H1 (cell line): ENCODE measurements at regions not wholly inside any gene's neighbourhood (a gene's known extent, or its start where the extent isn't known, plus 50 kb on each side); places are given as distances from the start of the nearest gene placed in this dataset.

Experiments used
- CBX8 ChIP-seq: fragments of 300-800, 300-1000 bp; sonication (generic); IDR thresholded peaks from 2 replicates; pipeline ENCODE4 v1.7.1; 2016; ENCODE audit warnings: low read depth, low read length, borderline replicate concordance
- EP300 ChIP-seq, 2 experiments: IDR thresholded peaks; 1 replicate in 1 of 2; 2 replicates in 1 of 2; pipeline ENCODE4 v1.6.1; 2011 to 2012; ENCODE audit warnings: low read depth in 2 of 2, low read length in 2 of 2, mild to moderate bottlenecking in 2 of 2, borderline replicate concordance in 1 of 2, inconsistent platforms in 1 of 2, moderate library complexity in 1 of 2
- EZH2 ChIP-seq: fragments of 200-600 bp; sonication (generic); IDR thresholded peaks from 2 replicates; pipeline ENCODE4 v1.7.1; 2012; ENCODE audit warnings: low read depth, mild to moderate bottlenecking, moderate library complexity, low read length, inconsistent platforms; ENCODE audit not compliant: severe bottlenecking
- MAFK ChIP-seq: IDR thresholded peaks from 2 replicates; pipeline ENCODE4 v1.6.1; 2012; ENCODE audit warnings: low read depth, mild to moderate bottlenecking, improper control_type of control experiment, low read length
- NANOG ChIP-seq: IDR thresholded peaks from 2 replicates; pipeline ENCODE4 v1.6.1; 2011; ENCODE audit warnings: low read length, low read depth, mild to moderate bottlenecking, inconsistent platforms; ENCODE audit not compliant: insufficient read depth, poor library complexity, severe bottlenecking
- POLR2A ChIP-seq, 2 experiments: IDR thresholded peaks; 1 replicate in 1 of 2; 2 replicates in 1 of 2; pipeline ENCODE4 v1.6.1; 2011; ENCODE audit warnings: low read depth in 2 of 2, low read length in 2 of 2, mild to moderate bottlenecking in 2 of 2; ENCODE audit errors: control extremely low read depth in 1 of 2
- RAD21 ChIP-seq, 2 experiments: IDR thresholded peaks in 1 of 2; conservative IDR thresholded peaks in 1 of 2; 2 replicates each; pipeline ENCODE4 v1.6.1; 2011; ENCODE audit warnings: low read depth in 2 of 2, low read length in 2 of 2, improper control_type of control experiment in 1 of 2, inconsistent platforms in 1 of 2, mild to moderate bottlenecking in 1 of 2, moderate library complexity in 1 of 2
- RNF2 ChIP-seq: fragments of 200-900, 300-1000 bp; sonication (generic); IDR thresholded peaks from 2 replicates; pipeline ENCODE4 v1.7.1; 2016; ENCODE audit warnings: borderline replicate concordance, low read depth, mild to moderate bottlenecking, antibody characterized with exemption, low read length; ENCODE audit not compliant: poor library complexity, severe bottlenecking; ENCODE audit errors: missing control alignments
- SP1 ChIP-seq: IDR thresholded peaks from 2 replicates; pipeline ENCODE4 v1.6.1; 2011; ENCODE audit warnings: low read depth, low read length
- ZNF274 ChIP-seq: IDR thresholded peaks from 2 replicates; pipeline ENCODE4 v1.7.0; 2012; ENCODE audit warnings: low read length, borderline replicate concordance; ENCODE audit errors: extremely low read depth
- TF ChIP-seq, protein P1 (sequence below): IDR thresholded peaks from 2 replicates; pipeline ENCODE4 v1.6.1; 2011; ENCODE audit warnings: low read length, improper control_type of control experiment
- TF ChIP-seq, protein P2 (sequence below), 3 experiments: IDR thresholded peaks; 1 replicate in 2 of 3; 2 replicates in 1 of 3; pipeline versions ENCODE4 v1.5.1 to v1.6.1; 2011; ENCODE audit warnings: low read length in 3 of 3, mild to moderate bottlenecking in 3 of 3, inconsistent platforms in 2 of 3, low read depth in 1 of 3, moderate library complexity in 1 of 3; ENCODE audit not compliant: insufficient read depth in 1 of 3; ENCODE audit errors: control extremely low read depth in 1 of 3
- TF ChIP-seq, protein P3 (sequence below): IDR thresholded peaks from 2 replicates; pipeline ENCODE4 v1.6.1; 2012; ENCODE audit warnings: inconsistent platforms
- TF ChIP-seq, protein P4 (sequence below): IDR thresholded peaks from 2 replicates; pipeline ENCODE4 v1.6.1; 2011; ENCODE audit warnings: low read depth, mild to moderate bottlenecking, low read length; ENCODE audit not compliant: insufficient read depth

DNA sequence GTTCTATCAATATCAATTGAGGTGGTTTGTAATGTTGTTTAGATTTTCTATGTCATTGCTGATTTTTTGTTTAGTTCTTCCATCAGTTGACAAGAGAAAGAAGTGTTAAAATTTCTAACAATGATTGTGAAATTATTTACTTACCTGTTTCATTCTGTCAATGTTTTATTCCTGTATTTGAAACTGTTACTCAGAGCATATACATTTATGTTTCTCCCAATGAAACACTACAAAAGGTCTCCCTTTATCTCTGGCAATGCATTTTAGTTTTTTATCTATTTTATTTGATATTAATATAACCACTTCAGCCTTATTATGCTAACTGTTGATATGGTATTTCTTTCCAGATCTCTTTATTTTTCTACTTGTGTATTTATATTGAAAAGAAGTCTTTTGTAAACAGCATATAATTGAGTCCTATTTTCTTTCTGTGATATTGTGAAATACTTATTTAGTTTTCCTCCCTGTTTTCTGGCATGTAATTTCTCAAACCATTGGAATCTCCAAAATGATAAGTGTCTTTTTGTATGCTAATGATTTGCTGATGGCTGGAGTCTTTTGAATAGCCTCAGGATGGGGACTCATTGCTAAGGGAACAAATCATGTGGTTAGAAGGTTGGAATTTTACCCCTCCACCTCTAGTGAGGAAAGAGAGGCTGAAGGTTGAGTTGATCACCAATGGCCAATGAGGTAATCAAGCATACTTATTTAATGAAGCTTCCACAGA lies 122.0 kb downstream of the ADSS2 start:
- TF ChIP-seq, protein P1, sequence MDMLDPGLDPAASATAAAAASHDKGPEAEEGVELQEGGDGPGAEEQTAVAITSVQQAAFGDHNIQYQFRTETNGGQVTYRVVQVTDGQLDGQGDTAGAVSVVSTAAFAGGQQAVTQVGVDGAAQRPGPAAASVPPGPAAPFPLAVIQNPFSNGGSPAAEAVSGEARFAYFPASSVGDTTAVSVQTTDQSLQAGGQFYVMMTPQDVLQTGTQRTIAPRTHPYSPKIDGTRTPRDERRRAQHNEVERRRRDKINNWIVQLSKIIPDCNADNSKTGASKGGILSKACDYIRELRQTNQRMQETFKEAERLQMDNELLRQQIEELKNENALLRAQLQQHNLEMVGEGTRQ: no peak
- TF ChIP-seq, protein P2, sequence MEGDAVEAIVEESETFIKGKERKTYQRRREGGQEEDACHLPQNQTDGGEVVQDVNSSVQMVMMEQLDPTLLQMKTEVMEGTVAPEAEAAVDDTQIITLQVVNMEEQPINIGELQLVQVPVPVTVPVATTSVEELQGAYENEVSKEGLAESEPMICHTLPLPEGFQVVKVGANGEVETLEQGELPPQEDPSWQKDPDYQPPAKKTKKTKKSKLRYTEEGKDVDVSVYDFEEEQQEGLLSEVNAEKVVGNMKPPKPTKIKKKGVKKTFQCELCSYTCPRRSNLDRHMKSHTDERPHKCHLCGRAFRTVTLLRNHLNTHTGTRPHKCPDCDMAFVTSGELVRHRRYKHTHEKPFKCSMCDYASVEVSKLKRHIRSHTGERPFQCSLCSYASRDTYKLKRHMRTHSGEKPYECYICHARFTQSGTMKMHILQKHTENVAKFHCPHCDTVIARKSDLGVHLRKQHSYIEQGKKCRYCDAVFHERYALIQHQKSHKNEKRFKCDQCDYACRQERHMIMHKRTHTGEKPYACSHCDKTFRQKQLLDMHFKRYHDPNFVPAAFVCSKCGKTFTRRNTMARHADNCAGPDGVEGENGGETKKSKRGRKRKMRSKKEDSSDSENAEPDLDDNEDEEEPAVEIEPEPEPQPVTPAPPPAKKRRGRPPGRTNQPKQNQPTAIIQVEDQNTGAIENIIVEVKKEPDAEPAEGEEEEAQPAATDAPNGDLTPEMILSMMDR (IDR thresholded peaks at IDR 0.05; ENCODE audit: control extremely low read depth in 1 of 3, insufficient read depth in 1 of 3, low read depth in 1 of 3, low read length in 3 of 3): no peak
- TF ChIP-seq POLR2A (IDR thresholded peaks at IDR 0.05; ENCODE audit: control extremely low read depth in 1 of 2, low read depth in 2 of 2, low read length in 2 of 2): no peak
- TF ChIP-seq EZH2: no peak
- TF ChIP-seq CBX8: no peak
- TF ChIP-seq NANOG: no peak
- no peak for TF ChIP-seq MAFK
- TF ChIP-seq EP300 (IDR thresholded peaks at IDR 0.05; ENCODE audit: borderline replicate concordance in 1 of 2, low read depth in 2 of 2, low read length in 2 of 2): no peak
- TF ChIP-seq RNF2: no peak
- no peak for TF ChIP-seq RAD21 (IDR thresholded peaks at IDR 0.05 in 1 of 2, conservative IDR thresholded peaks at IDR 0.05 in 1 of 2; ENCODE audit: low read depth in 2 of 2, low read length in 2 of 2)
- TF ChIP-seq, protein P3, sequence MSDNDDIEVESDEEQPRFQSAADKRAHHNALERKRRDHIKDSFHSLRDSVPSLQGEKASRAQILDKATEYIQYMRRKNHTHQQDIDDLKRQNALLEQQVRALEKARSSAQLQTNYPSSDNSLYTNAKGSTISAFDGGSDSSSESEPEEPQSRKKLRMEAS: no peak
- TF ChIP-seq, protein P4, sequence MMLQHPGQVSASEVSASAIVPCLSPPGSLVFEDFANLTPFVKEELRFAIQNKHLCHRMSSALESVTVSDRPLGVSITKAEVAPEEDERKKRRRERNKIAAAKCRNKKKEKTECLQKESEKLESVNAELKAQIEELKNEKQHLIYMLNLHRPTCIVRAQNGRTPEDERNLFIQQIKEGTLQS: no peak
- TF ChIP-seq ZNF274: no peak
- TF ChIP-seq SP1: no peak
